CD1c-positive myeloid dendritic cell (primary cell): ENCODE measurements at regions not wholly inside any gene's neighbourhood (a gene's known extent, or its start where the extent isn't known, plus 50 kb on each side); places are given as distances from the start of the nearest gene placed in this dataset.
A peak's percentile ranks its signal among the peaks of the same experiment; 100 is the strongest.

Source experiments
- DNase-seq: peaks from one replicate; pipeline ENCODE4 v3.0.0-alpha.2; 2016; ENCODE audit errors: extremely low spot score

DNA sequence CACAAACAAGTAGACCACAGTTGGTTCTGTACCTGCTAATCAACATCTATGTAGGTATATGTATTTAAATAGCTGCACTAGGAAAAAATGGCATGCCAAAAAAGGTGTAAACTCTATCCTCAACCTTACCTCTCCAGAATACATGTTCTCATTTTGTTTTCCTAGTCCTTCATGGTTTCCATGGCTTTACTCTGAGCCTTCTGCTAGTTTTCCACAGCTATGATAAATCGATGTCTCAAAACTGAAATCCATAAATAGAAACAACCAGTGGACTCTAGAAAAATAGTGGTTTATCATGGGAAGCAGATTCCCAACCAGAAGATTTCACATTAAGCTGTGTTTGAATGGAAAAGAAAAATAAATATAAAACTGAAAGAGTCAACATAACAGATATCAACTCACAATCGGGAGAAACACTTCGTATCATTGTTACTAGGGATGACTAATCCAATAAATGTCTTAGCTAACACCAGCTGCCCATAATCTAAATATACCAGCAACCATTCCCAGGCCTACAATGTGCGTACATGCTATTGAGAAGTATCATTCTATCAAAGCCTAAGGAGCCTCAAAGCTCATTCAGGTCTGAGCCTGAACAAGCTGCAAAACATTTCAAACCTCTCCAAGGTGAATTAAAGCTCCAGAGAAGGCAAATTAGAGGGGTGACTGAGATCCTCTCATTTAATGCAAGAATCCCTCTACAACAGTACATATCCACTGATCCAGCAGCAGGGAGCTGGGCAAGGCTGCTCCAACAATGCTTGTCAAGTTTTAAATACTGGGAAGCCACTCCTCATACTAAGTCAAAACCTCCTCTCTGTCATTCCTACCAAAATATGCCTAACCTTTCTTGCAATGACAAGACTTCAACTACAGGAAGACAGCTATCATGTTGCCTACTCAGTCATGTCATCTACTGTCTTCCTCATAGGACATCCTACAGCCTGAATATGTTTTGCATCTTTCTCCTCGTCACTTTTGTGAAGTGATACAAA, 90.2 kb downstream of the KCTD12 start:
- no peak for DNase-seq

- peak; percentile 59 for DNase-seq
These were observed 93.4 kb downstream of the KCTD12 start for GRCh38 chr13:76792731-76793347.

- DNase-seq = no peak
These were observed 95.0 kb downstream of the KCTD12 start for GRCh38 chr13:76790980-76791819.

GRCh38 chr13:76790526-76790925, 95.7 kb downstream of the KCTD12 start:
- no peak for DNase-seq

- DNase-seq = no peak
These were observed 102.4 kb downstream of the KCTD12 start for GRCh38 chr13:76783798-76784197.

DNA sequence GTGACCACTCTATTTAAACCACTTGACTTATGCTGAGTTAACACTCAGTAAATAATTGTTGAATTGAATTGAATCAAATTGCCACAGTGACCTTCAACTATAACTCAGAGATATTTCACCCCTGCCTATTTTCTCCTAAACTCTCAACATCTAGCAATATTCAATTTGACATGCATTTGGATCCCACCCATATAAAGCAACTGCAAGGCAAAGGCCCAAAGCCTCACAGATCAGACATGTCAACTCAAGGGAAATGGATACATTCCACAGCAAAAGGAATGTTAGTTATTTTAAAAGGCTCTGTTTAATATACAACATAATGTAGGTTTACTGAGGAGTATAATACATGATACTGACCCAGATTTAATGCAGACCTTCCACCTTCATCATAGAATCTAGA, 107.4 kb downstream of the KCTD12 start:
- no peak for DNase-seq

DNA sequence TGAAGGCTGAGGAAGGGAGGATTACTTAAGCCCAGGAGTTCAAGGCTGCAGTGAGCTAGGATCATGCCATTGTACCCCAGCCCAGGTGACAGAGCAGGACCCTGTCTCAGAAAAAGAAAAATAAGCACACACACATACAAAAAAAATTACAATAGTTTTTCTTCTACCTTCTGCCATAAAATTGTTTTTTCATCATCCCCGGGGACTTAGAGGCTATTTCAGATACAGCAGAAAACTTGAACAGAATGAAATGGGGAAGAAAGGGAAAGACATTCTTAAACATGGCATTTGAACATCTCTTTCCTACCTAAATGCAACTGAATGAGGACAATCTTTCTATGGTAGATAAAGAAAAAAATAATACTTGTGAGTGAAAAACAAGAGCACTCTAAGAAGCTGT, 109.1 kb downstream of the KCTD12 start:
- DNase-seq = no peak

GRCh38 chr13:76775088-76775740, 111.0 kb downstream of the KCTD12 start:
- DNase-seq = no peak

- DNase-seq = no peak
These were observed 112.6 kb downstream of the KCTD12 start for GRCh38 chr13:76773448-76774094.

DNA sequence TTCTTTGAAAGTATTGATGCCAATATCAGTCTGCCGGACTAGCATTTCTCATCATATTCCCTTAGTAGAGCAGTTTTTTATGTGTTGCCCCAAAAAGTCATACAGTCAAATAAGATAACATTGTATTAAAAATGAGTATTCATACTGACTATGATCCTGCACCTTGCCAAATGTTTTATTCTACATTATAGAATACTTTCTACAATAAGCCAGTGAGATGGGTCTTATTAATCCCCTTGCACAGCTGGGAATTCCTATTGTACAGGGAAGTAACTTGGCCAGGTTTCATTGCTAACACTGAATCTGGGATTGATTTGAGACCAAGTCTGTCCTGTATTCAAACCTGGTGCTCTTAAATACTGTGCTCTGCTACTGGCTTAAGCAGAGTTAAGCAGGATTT, 114.0 kb downstream of the KCTD12 start:
- DNase-seq = no peak

- no peak for DNase-seq
These were observed 116.9 kb downstream of the KCTD12 start for GRCh38 chr13:76769271-76769791.

- DNase-seq = no peak
These were observed 117.8 kb downstream of the KCTD12 start for GRCh38 chr13:76768384-76768783.

DNA sequence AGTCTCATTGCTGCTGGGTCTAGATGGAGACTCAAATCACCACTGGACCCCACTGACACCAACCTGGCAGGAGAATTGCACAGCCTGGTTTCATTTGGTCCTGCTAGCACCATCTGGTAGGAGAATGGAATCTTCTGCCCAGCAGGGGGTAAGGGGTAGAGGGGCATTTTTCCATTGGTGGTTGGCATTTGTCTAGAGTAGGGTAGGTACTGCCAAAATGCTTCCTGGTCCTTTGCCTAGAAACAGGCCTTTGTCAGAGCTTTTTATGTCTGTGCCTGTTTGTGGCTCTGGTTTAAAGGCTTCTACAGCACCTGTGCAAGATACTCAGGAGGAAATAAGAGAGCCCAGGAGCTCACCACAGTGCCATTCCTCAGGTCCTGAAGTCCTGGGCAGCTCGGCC, 121.3 kb downstream of the KCTD12 start:
- DNase-seq = no peak

DNA sequence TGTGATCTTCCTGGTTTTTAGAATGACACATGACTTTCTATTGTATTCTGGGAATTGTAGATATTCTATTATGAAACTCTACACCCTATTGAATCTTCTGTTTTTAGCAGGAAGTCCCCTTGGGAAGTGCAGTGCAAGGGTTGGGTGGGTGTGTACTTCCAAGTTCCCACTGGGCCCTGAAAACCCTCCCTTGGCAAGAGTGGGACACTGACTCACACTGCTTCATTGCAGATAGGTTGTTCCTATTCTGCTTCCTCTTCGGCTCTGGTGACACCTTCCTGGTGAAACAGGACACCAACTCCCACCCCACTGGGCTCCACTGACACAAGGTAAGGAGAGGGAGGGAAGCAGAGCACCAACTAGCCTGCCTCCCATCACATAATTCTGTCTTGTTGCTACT, 121.8 kb downstream of the KCTD12 start:
- peak; percentile 91 for DNase-seq

DNA sequence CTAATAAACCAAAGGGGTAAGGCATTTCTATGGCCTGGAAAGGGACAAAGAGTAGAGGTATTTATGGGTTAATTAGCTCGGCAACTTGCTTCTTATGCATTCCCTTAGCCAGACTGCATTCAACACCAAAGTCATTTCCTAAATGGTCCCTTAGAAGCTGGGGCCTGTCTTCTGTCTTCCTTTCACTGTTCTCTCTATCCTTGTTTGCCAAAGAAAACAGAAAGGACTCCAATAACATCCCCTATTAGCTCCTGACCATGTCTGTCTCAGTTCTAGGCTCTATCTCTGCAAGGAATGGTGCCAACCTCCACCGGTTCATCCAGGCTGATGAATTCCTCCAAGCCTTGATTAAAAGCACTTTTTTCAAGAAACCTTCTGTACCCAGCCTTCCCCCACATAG, 123.5 kb downstream of the KCTD12 start:
- no peak for DNase-seq

- no peak for DNase-seq
These were observed 126.3 kb downstream of the KCTD12 start for GRCh38 chr13:76759877-76760276.

DNA sequence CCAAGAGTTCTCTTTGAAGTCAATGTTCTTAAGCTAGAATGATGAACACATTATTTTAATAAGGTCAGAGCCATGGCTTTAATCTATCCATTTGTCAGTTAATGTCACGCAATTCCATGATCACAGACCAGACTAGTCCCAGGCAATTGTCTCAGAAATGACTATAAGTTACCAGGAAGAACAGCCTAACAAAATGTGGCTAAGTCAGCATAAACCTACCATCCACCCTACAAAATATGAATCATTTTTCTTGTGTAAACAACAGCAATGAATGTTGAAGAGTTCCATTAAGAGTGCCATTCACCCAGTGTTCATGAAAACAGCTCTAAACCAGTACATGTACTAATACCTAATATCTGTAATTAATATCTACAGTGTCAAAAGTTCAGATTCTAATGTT, 127.5 kb downstream of the KCTD12 start:
- no peak for DNase-seq

DNA sequence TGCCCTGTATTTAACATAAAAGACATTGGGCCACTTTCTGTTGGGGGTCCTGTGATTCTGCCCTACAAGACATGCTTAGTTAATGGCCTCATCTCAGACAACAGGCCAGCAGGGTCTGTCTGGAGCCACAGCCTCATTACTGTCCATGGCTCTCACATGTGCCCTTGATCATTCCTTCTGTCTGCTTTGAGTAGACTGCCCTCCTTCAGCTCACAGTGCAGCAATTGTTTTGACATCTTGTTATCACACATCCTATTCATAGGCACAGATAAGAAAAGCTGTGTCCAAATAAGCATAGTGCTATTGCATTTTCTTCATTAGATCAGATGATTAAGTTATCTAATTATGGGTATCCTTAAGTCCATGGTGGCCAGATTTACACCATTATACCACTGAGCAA, 127.9 kb downstream of the KCTD12 start:
- no peak for DNase-seq

- DNase-seq = no peak
These were observed 129.8 kb downstream of the KCTD12 start for GRCh38 chr13:76756451-76756850.

GRCh38 chr13:76754414-76754813, 131.8 kb downstream of the KCTD12 start:
- no peak for DNase-seq

- no peak for DNase-seq
These were observed 134.9 kb downstream of the KCTD12 start for GRCh38 chr13:76751278-76751677.
